C4-2B (cell line): ENCODE measurements at regions not wholly inside any gene's neighbourhood (a gene's known extent, or its start where the extent isn't known, plus 50 kb on each side); places are given as distances from the start of the nearest gene placed in this dataset.

Experiments
- H3K27ac ChIP-seq: fragments of 450-650 bp; 2 replicates; pipeline ENCODE4 v1.5.1; 2017
- CTCF ChIP-seq: fragments of 450-650 bp; conservative IDR thresholded peaks from 2 replicates; pipeline ENCODE4 v1.5.1; 2017; ENCODE audit warnings: mild to moderate bottlenecking
- ZFX ChIP-seq: fragments of 450-650 bp; IDR thresholded peaks from 2 replicates; pipeline ENCODE4 v1.6.1; 2017

- no peak overlapping the region for H3K27ac ChIP-seq
- no peak for TF ChIP-seq ZFX
- no peak for TF ChIP-seq CTCF
These were observed 398.3 kb upstream of the NPVF start for GRCh38 chr7:25626451-25627131.

- no peak overlapping the region for H3K27ac ChIP-seq
These were observed 400.2 kb upstream of the NPVF start for GRCh38 chr7:25628446-25628845.

GRCh38 chr7:25632616-25633015 lies 404.3 kb upstream of the NPVF start:
- TF ChIP-seq ZFX (no peak), CTCF (no peak)
- H3K27ac ChIP-seq: no peak overlapping the region

More at GRCh38 chr7:25628446-25628845, 400.2 kb upstream of the NPVF start:
- no peak for TF ChIP-seq CTCF
- TF ChIP-seq ZFX: no peak

GRCh38 chr7:25633426-25634036 lies 405.2 kb upstream of the NPVF start:
- no peak overlapping the region for H3K27ac ChIP-seq
- TF ChIP-seq CTCF (no peak), ZFX (no peak)

- no peak overlapping the region for H3K27ac ChIP-seq
- no peak for TF ChIP-seq ZFX
- TF ChIP-seq CTCF: no peak
These were observed 407.9 kb upstream of the NPVF start for GRCh38 chr7:25636168-25636567.

GRCh38 chr7:25636871-25637283 lies 408.6 kb upstream of the NPVF start:
- TF ChIP-seq ZFX (no peak), CTCF (no peak)
- no peak overlapping the region for H3K27ac ChIP-seq

GRCh38 chr7:25638068-25638467 lies 409.8 kb upstream of the NPVF start:
- no peak overlapping the region for H3K27ac ChIP-seq
- no peak for TF ChIP-seq CTCF
- no peak for TF ChIP-seq ZFX
